A673 (cell line): ENCODE measurements at regions not wholly inside any gene's neighbourhood (a gene's known extent, or its start where the extent isn't known, plus 50 kb on each side); places are given as distances from the start of the nearest gene placed in this dataset.
"Not testable (repeated sequence)": the region's sequence is repeated elsewhere in the genome, so short reads cannot be mapped to it uniquely, and the experiment has no call there.

ENCODE experiments used
- BruUV-seq: library from RNA; stranded (reverse); fragments of 400-500 nt; replicated peaks from 2 replicates; lab custom pipeline; 2021; lab: Mats Ljungman, UMichigan
- CTCF ChIA-PET: fragments of 300-600 bp; sonication (Branson Sonifier 250); formaldehyde crosslinking; loops from one replicate; lab custom pipeline; 2022; ENCODE audit warnings: antibody characterized with exemption; lab: Charles Lee
- POLR2A ChIA-PET: fragments of 300-600 bp; sonication (Branson Sonifier 250); formaldehyde crosslinking; loops from one replicate; lab custom pipeline; 2022; ENCODE audit warnings: antibody characterized with exemption; ENCODE audit not compliant: low non-redundant PET; lab: Charles Lee
- DNase-seq: peaks from one replicate; pipeline ENCODE4 v3.0.0-alpha.2; 2015; ENCODE audit warnings: low spot score
- H3K27ac ChIP-seq: fragments of 200-600 bp; sonication (generic); 2 replicates; pipeline ENCODE4 v1.5.1; 2016; ENCODE audit warnings: mixed run types, low read depth, mild to moderate bottlenecking, mixed read lengths, antibody characterized with exemption, low read length; ENCODE audit not compliant: poor library complexity, severe bottlenecking
- H3K27me3 ChIP-seq: fragments of 200-600 bp; sonication (generic); replicated peaks from 2 replicates; pipeline ENCODE4 v1.6.1; 2017; ENCODE audit warnings: mixed run types, low read depth, mild to moderate bottlenecking, mixed read lengths, antibody characterized with exemption, low read length; ENCODE audit not compliant: insufficient read depth, poor library complexity
- H3K36me3 ChIP-seq: fragments of 200-600 bp; sonication (generic); 2 replicates; pipeline ENCODE4 v1.6.1; 2016; ENCODE audit warnings: mixed run types, mild to moderate bottlenecking, mixed read lengths, antibody characterized with exemption, low read length; ENCODE audit not compliant: insufficient read depth, poor library complexity, severe bottlenecking
- H3K4me1 ChIP-seq: fragments of 200-600 bp; sonication (generic); 2 replicates; pipeline ENCODE4 v1.6.1; 2017; ENCODE audit warnings: mixed run types, mild to moderate bottlenecking, mixed read lengths, antibody characterized with exemption, low read length; ENCODE audit not compliant: insufficient read depth, poor library complexity, severe bottlenecking
- H3K4me3 ChIP-seq: fragments of 200-600 bp; sonication (generic); 2 replicates; pipeline ENCODE4 v1.5.1; 2016; ENCODE audit warnings: low read depth, mixed run types, mild to moderate bottlenecking, mixed read lengths, low read length; ENCODE audit not compliant: poor library complexity, severe bottlenecking
- H3K9me3 ChIP-seq: fragments of 200-600 bp; sonication (generic); 2 replicates; pipeline ENCODE4 v1.6.1; 2016; ENCODE audit warnings: mixed run types, low read depth, mild to moderate bottlenecking, mixed read lengths, antibody characterized with exemption, low read length; ENCODE audit not compliant: poor library complexity, severe bottlenecking
- intact Hi-C: fragments of 100-400 bp; cut with micrococcal nuclease; formaldehyde crosslinking; loops from one replicate; pipeline ENCODE4 v1.10.0; 2022; ENCODE audit not compliant: unreplicated experiment
- TF ChIP-seq, protein P1 (sequence below): fragments of 300-800, 200-600 bp; sonication (generic); conservative IDR thresholded peaks from 2 replicates; pipeline ENCODE4 v1.5.1; 2017; ENCODE audit warnings: low read depth, mild to moderate bottlenecking, antibody characterized with exemption, low read length, moderate library complexity, mixed read lengths

DNA sequence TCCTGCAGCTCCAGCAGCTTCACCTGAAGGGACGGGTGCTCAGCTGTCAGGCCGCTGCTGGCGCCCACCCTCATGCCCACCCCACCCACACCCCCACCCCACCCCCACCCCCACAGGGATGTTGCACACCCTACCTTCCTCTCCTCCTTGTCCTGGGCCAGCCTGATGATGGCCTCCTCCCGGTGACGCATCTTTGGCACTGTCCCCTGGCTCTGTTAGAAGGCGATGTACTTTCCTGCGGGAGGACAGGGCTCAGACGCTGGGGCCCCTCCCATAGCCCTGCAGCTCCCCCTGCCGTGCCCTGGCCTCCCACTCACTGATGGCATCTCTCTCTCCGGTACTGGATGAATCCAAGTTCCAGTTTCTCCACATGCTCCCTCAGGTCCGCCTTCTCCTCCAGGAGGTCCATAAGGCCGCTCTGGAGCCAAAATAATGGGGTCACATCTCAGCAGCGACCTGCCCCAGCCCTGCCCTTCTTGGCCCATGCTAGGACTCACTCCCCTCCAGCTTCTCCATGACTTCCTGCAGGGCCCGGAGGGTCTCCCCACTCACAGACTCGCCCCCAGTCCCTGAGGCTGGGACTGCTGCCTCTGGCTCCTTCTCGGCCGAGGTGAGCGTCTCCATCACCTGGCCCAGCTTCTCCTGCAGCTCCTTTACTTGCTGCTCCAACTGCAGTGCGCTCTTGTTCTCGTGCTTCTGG, 55.2 kb downstream of the GOLGA8B start:
- H3K27me3 ChIP-seq, H3K9me3 ChIP-seq, POLR2A ChIA-PET, H3K4me1 ChIP-seq, DNase-seq, CTCF ChIA-PET, H3K27ac ChIP-seq, H3K36me3 ChIP-seq, BruUV-seq, intact Hi-C loops, H3K4me3 ChIP-seq: not testable (repeated sequence)

DNA sequence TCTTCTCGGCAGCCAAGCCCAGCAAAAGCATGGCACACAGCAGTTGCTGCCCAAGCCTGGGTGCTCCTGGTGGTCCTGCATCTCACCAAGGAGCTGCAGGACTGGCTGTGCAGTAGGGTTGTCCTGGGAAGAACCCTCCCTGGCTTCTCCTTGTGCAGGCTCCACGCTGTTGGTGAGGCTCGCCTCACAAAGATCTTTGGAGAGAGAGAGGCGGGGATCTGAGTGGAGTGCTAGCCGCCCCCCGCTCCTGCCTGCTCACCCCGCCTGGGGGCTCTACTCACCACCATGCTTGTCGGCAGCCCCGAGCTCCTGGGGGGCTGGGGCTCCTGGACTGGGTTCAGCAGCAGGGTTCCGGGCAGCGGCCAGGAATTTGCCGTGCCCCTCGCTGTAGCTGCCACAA, 55.8 kb downstream of the GOLGA8B start:
- CTCF ChIA-PET = not testable (repeated sequence)

DNA sequence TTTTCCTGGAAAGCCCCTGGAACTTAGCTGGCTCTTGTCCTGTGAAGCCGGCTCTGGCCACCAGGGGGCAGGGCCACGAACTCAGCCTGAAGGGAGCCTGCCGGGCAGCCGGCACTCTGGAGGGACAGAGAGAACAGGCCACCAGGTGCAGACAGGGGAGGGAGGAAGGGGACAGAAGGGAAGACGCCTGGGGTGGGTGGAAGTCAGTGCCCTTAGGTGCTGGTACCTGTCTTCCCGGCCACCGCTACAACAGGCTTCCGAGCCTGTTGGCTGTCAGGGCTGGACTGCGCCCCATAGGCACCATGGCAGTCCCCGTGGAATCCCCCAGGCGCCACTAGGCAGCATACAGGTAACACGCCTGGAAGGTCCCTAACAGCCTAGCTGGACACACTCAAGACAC, 59.6 kb downstream of the GOLGA8B start:
- H3K4me3 ChIP-seq, BruUV-seq, H3K4me1 ChIP-seq, POLR2A ChIA-PET, DNase-seq, intact Hi-C loops, H3K36me3 ChIP-seq, CTCF ChIA-PET, H3K9me3 ChIP-seq, H3K27me3 ChIP-seq, H3K27ac ChIP-seq: not testable (repeated sequence)
- TF ChIP-seq, protein P1, sequence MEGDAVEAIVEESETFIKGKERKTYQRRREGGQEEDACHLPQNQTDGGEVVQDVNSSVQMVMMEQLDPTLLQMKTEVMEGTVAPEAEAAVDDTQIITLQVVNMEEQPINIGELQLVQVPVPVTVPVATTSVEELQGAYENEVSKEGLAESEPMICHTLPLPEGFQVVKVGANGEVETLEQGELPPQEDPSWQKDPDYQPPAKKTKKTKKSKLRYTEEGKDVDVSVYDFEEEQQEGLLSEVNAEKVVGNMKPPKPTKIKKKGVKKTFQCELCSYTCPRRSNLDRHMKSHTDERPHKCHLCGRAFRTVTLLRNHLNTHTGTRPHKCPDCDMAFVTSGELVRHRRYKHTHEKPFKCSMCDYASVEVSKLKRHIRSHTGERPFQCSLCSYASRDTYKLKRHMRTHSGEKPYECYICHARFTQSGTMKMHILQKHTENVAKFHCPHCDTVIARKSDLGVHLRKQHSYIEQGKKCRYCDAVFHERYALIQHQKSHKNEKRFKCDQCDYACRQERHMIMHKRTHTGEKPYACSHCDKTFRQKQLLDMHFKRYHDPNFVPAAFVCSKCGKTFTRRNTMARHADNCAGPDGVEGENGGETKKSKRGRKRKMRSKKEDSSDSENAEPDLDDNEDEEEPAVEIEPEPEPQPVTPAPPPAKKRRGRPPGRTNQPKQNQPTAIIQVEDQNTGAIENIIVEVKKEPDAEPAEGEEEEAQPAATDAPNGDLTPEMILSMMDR = peak; percentile 29; the same call in 1 of the 2 replicates

More for the DNA sequence above, 55.8 kb downstream of the GOLGA8B start:
- BruUV-seq, intact Hi-C loops, H3K27me3 ChIP-seq, H3K27ac ChIP-seq, DNase-seq, H3K4me3 ChIP-seq, POLR2A ChIA-PET, H3K36me3 ChIP-seq, H3K9me3 ChIP-seq, H3K4me1 ChIP-seq: not testable (repeated sequence)

DNA sequence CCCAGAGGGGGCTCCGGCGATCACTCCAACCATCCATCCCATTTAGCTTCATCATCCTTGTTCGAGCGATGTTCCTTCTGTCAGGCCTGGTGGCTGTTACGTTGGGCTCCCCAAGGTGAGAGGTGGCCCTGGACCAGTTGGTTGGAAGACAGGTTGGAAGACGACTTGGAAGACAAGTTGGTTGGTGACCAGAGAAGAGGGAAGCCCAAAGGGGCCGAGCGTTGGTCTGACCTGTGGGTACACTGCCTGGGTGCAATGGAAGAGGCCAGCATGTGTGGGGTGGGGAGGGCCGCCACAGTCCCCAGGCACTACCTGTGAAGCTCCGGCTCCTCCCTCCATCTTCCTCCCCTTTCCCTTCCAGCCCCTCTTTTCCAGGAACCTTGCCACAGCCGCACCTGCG, 60.9 kb downstream of the GOLGA8B start:
- BruUV-seq, POLR2A ChIA-PET, H3K4me3 ChIP-seq, DNase-seq, H3K36me3 ChIP-seq, intact Hi-C loops, H3K27ac ChIP-seq, H3K9me3 ChIP-seq, H3K27me3 ChIP-seq, H3K4me1 ChIP-seq, CTCF ChIA-PET: not testable (repeated sequence)

DNA sequence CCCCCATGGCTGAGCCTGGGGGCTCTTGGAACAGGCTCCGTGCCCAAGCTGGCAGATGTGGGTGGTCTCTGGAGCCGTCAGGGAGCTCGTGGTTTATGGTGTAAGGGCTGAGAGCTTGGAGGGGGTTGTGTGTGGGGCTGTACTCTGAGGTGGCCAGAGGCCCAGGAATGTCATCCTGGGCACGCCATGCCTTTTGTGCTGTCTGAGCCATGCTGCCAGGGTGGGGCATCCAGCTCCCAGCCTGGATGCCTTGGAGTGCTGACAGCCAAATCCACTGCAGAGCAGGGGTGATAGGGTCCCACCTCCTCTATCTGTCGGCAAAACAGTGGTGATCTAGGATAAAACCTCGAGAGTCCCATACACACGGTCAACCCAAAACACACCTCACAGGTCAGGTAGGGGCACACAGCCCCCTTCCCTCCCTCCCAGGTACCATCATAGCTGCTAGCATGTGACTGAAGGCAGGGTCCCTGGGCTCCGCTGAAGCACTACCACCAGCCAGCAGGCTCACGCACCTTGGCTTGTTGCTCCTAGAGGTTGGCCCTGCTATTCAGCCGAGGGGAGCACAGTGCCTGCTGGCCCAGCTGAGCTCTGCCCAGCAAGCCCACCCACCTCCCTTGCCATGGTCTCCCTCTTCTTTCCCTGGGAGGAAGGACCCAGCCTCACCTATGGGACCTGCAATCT, 61.5 kb downstream of the GOLGA8B start:
- H3K27me3 ChIP-seq, H3K27ac ChIP-seq, H3K4me3 ChIP-seq, BruUV-seq, H3K4me1 ChIP-seq, H3K36me3 ChIP-seq, CTCF ChIA-PET, POLR2A ChIA-PET, H3K9me3 ChIP-seq, intact Hi-C loops, DNase-seq: not testable (repeated sequence)
